ENCODE measurements at regions not wholly inside any gene's neighbourhood (a gene's known extent, or its start where the extent isn't known, plus 50 kb on each side); places are given as distances from the start of the nearest gene placed in this dataset.

DNA sequence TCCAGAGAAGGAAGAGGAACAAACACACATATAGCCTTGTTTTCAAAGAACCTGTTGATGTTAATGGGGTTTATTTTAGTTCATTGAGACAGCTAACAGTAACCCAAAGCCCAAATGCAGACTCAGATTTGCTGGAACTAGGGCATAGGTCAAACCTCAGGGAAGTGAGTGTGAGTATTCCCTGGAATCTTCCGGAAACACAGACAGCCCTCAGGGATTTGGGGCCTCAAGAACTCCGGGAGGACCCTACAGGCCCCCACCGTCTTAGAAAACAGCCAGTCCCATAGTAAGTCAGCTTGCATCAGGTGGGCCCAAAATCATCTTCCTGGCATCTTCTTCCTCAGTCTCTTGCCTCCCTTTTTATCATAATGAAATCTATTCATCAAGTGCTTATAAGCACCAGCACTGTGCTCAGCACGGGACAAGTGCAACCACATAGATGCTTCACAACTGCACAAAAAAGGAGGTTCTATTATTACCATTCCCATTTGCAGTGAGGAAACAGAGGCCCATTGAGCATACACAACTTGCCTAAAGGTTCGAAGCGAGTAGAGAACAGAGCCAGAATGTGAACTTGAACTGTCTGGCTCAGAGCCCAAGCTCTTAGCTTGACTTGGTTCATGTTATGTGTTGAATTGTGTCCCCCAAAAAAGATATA, 50.2 kb upstream of the BCL11A start:
- ATAC-seq (ENCODE audit: poor library complexity) (no peak), DNase-seq (no peak)
- peaks cover 4% of the 10 kb centered on the region for H3K9me3 Mint-ChIP-seq
- intact Hi-C loops (cut with DNase I, micrococcal nuclease), result loop anchor here in 1 of 2 experiments (1.0 kb wide), 1 partner anchor 32 kb away; no protein-coding TSS in a partner anchor
- no peak for TF ChIP-seq CTCF (IDR thresholded peaks at IDR 0.05)
- H3K27ac Mint-ChIP-seq, result no peak overlapping the region
- peaks cover 0 to 6% of the 10 kb centered on the region in 2 experiments for H3K9me3 ChIP-seq (ENCODE audit: control insufficient read depth in 1 of 2, insufficient read depth in 1 of 2, low read length in 2 of 2)
- no peaks in the 10 kb centered on the region for H3K36me3 ChIP-seq (ENCODE audit: insufficient read depth, low read length)
- no peaks in the 10 kb centered on the region for H3K27me3 ChIP-seq (ENCODE audit: control insufficient read depth in 1 of 2, insufficient read depth in 2 of 2, low read length in 2 of 2)
- H3K27ac ChIP-seq (ENCODE audit: low read depth in 1 of 2, low read length in 2 of 2), result no peak overlapping the region
- CTCF ChIA-PET, result no interaction called here
- H3K4me1 Mint-ChIP-seq (ENCODE audit: low read depth), result no peaks in the 10 kb centered on the region
- no peak overlapping the region for H3K4me3 ChIP-seq (ENCODE audit: low read length)
- H3K27me3 Mint-ChIP-seq, result peaks cover 19% of the 10 kb centered on the region
- no peaks in the 10 kb centered on the region for H3K36me3 Mint-ChIP-seq (ENCODE audit: low read depth)
- H3K4me3 Mint-ChIP-seq, result no peak overlapping the region
- H3K4me1 ChIP-seq (ENCODE audit: insufficient read depth, low read length), result no peaks in the 10 kb centered on the region
- POLR2A ChIA-PET, result no interaction called here

GRCh38 chr2:60604486-60605064, 51.1 kb upstream of the BCL11A start:
- Mint-ChIP-seq H3K36me3 (ENCODE audit: low read depth) (no peaks in the 10 kb centered on the region), H3K4me3 (no peak overlapping the region), H3K27me3 (peaks cover 19% of the 10 kb centered on the region), H3K4me1 (ENCODE audit: low read depth) (no peaks in the 10 kb centered on the region), H3K9me3 (peaks cover 4% of the 10 kb centered on the region), H3K27ac (no peak overlapping the region)
- Histone ChIP-seq H3K9me3 (ENCODE audit: control insufficient read depth in 1 of 2, insufficient read depth in 1 of 2, low read length in 2 of 2) (peaks cover 0 to 6% of the 10 kb centered on the region in 2 experiments), H3K36me3 (ENCODE audit: insufficient read depth, low read length) (no peaks in the 10 kb centered on the region), H3K27me3 (ENCODE audit: control insufficient read depth in 1 of 2, insufficient read depth in 2 of 2, low read length in 2 of 2) (no peaks in the 10 kb centered on the region), H3K4me3 (ENCODE audit: low read length) (no peak overlapping the region), H3K27ac (ENCODE audit: low read depth in 1 of 2, low read length in 2 of 2) (no peak overlapping the region), H3K4me1 (ENCODE audit: insufficient read depth, low read length) (no peaks in the 10 kb centered on the region)
- DNase-seq (no peak), ATAC-seq (ENCODE audit: poor library complexity) (no peak)
- intact Hi-C loops (cut with DNase I, micrococcal nuclease), result loop anchor here in 1 of 2 experiments (1.0 kb wide), 1 partner anchor 31 kb away; no protein-coding TSS in a partner anchor
- ChIA-PET CTCF (no interaction called here), POLR2A (no interaction called here)
- no peak for TF ChIP-seq CTCF (IDR thresholded peaks at IDR 0.05)

- TF ChIP-seq CTCF (IDR thresholded peaks at IDR 0.05), result no peak
- no peaks in the 10 kb centered on the region for H3K9me3 Mint-ChIP-seq
- Histone ChIP-seq H3K27ac (ENCODE audit: low read depth in 1 of 2, low read length in 2 of 2) (no peak overlapping the region), H3K36me3 (ENCODE audit: insufficient read depth, low read length) (no peaks in the 10 kb centered on the region), H3K4me1 (ENCODE audit: insufficient read depth, low read length) (no peaks in the 10 kb centered on the region), H3K4me3 (ENCODE audit: low read length) (no peak overlapping the region), H3K27me3 (ENCODE audit: control insufficient read depth in 1 of 2, insufficient read depth in 2 of 2, low read length in 2 of 2) (no peaks in the 10 kb centered on the region), H3K9me3 (ENCODE audit: control insufficient read depth in 1 of 2, insufficient read depth in 1 of 2, low read length in 2 of 2) (peaks cover 0 to 6% of the 10 kb centered on the region in 2 experiments)
- no peak overlapping the region for H3K4me3 Mint-ChIP-seq
- DNase-seq (no peak), ATAC-seq (ENCODE audit: poor library complexity) (no peak)
- intact Hi-C loops (cut with DNase I, micrococcal nuclease), result no loop called here
- H3K36me3 Mint-ChIP-seq (ENCODE audit: low read depth), result no peaks in the 10 kb centered on the region
- ChIA-PET CTCF (no interaction called here), POLR2A (no interaction called here)
- no peaks in the 10 kb centered on the region for H3K4me1 Mint-ChIP-seq (ENCODE audit: low read depth)
- no peak overlapping the region for H3K27ac Mint-ChIP-seq
- peaks cover 15% of the 10 kb centered on the region for H3K27me3 Mint-ChIP-seq
These were observed 52.4 kb upstream of the BCL11A start for GRCh38 chr2:60605866-60606265.

Measured in CD4-positive, alpha-beta T cell (primary cell).